ENCODE measurements at regions not wholly inside any gene's neighbourhood (a gene's known extent, or its start where the extent isn't known, plus 50 kb on each side); places are given as distances from the start of the nearest gene placed in this dataset.

- TF ChIP-seq CTCF (IDR thresholded peaks at IDR 0.05) (no peak), NFE2L1 (CRISPR knock-in tag; IDR thresholded peaks at IDR 0.05) (no peak), ATF2 (CRISPR knock-in tag; IDR thresholded peaks at IDR 0.05; ENCODE audit: borderline replicate concordance, low read depth) (no peak), MYBL2 (CRISPR knock-in tag; IDR thresholded peaks at IDR 0.05) (no peak), IRF1 (CRISPR knock-in tag; IDR thresholded peaks at IDR 0.05) (no peak), E2F5 (CRISPR knock-in tag; IDR thresholded peaks at IDR 0.05) (no peak)
Measured at GRCh38 chr2:118498943-118499342, 348.5 kb downstream of the EN1 start (continued).

GRCh38 chr2:118496870-118497611 is 350.4 kb downstream of the EN1 start:
- POLR2A ChIA-PET, result no interaction called here
- CTCF ChIA-PET, result no interaction called here

More at GRCh38 chr2:118496870-118497611, 350.4 kb downstream of the EN1 start:
- Mint-ChIP-seq H3K36me3 (no peaks in the 10 kb centered on the region), H3K4me3 (no peak overlapping the region), H3K27ac (no peak overlapping the region), H3K4me1 (peaks cover 40% of the 10 kb centered on the region), H3K27me3 (ENCODE audit: low read depth) (peaks cover 2% of the 10 kb centered on the region; the same call in 1 of the 2 replicates), H3K9me3 (peaks cover 3% of the 10 kb centered on the region)
- TF ChIP-seq JAZF1 (CRISPR knock-in tag; IDR thresholded peaks at IDR 0.05) (no peak), PREB (CRISPR knock-in tag; IDR thresholded peaks at IDR 0.05; ENCODE audit: borderline replicate concordance) (no peak), TCF7 (CRISPR knock-in tag; IDR thresholded peaks at IDR 0.05; ENCODE audit: low read depth) (no peak), ATF6 (CRISPR knock-in tag; IDR thresholded peaks at IDR 0.05) (no peak), SP1 (CRISPR knock-in tag; conservative IDR thresholded peaks at IDR 0.05) (no peak), TEAD4 (CRISPR knock-in tag; IDR thresholded peaks at IDR 0.05) (no peak), GRHL2 (CRISPR knock-in tag; IDR thresholded peaks at IDR 0.05; ENCODE audit: insufficient replicate concordance, severe bottlenecking) (no peak), OVOL2 (CRISPR knock-in tag; IDR thresholded peaks at IDR 0.05; ENCODE audit: borderline replicate concordance) (no peak), ZNF281 (CRISPR knock-in tag; IDR thresholded peaks at IDR 0.05) (no peak), FOXJ3 (CRISPR knock-in tag; IDR thresholded peaks at IDR 0.05; ENCODE audit: borderline replicate concordance) (no peak), NFATC4 (CRISPR knock-in tag; IDR thresholded peaks at IDR 0.05) (no peak), USF2 (CRISPR knock-in tag; IDR thresholded peaks at IDR 0.05) (no peak), GABPB1 (CRISPR knock-in tag; IDR thresholded peaks at IDR 0.05) (no peak), ATF1 (CRISPR knock-in tag; IDR thresholded peaks at IDR 0.05) (no peak)
- ATAC-seq, result no peak
- DNase-seq (ENCODE audit: low spot score), result no peak

Data from WTC11 (cell line).